ENCODE measurements at regions not wholly inside any gene's neighbourhood (a gene's known extent, or its start where the extent isn't known, plus 50 kb on each side); places are given as distances from the start of the nearest gene placed in this dataset.
"Not testable (repeated sequence)": the region's sequence is repeated elsewhere in the genome, so short reads cannot be mapped to it uniquely, and the experiment has no call there.

- no peak for DNase-seq
These were observed 164.4 kb upstream of the ITGA1 start for GRCh38 chr5:52623291-52623690.

DNA sequence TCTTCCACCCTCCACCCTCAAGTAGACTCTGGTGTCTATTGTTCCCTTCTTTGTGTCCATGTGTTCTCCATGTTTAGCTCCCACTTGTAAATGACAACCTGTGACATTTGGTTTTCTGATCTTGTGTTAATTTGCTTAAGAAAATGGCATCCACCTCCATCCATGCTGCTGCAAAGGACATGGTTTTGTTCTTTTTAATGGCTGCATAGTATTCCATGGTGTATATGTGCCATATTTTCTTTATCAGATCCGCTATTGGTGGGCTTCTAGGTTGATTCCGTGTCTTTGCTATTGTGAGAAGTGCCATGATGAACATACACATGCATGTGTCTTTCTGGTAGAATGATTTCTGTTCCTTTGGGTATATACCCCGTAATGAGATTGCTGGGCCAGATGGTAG is 163.4 kb upstream of the ITGA1 start:
- no peak for DNase-seq

DNA sequence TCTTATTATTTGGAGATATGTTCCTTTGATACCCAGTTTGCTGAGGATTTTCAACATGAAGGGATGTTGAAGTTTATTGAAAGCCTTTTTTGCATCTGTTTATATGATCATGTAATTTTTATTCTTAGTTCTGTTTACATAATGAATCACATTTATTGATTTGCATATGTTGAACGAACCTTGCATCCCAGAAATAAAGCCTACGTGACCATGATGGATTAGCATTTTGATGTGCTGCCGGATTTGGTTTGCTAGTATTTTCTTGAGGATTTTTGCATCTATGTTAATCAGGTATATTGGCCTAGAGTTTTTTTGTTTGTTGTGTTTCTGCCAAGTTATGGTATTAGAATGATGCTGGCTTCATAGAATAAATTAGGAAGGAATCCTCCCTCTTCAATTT is 161.4 kb upstream of the ITGA1 start:
- no peak for DNase-seq

GRCh38 chr5:52627740-52628139 is 160.0 kb upstream of the ITGA1 start:
- DNase-seq: no peak

GRCh38 chr5:52632281-52632680 is 155.4 kb upstream of the ITGA1 start:
- no peak for DNase-seq

DNA sequence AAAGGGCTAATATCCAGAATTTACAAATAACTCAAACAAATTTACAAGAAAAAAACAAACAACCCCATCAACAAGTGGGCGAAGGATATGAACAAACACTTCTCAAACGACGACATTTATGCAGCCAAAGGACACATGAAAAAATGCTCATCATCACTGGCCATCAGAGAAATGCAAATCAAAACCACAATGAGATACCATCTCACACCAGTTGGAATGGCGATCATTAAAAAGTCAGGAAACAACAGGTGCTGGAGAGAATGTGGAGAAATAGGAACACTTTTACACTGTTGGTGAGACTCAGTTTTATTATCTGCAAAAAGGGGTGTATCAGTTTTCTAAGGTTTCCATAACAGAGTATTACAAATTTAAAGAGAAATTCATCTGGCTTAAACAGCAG is 153.5 kb upstream of the ITGA1 start:
- DNase-seq: not testable (repeated sequence)

GRCh38 chr5:52638732-52639131 is 149.0 kb upstream of the ITGA1 start:
- DNase-seq: no peak

- no peak for DNase-seq
These were observed 139.0 kb upstream of the ITGA1 start for GRCh38 chr5:52648726-52649125.

- DNase-seq: no peak
These were observed 132.6 kb upstream of the ITGA1 start for GRCh38 chr5:52655163-52655562.

DNA sequence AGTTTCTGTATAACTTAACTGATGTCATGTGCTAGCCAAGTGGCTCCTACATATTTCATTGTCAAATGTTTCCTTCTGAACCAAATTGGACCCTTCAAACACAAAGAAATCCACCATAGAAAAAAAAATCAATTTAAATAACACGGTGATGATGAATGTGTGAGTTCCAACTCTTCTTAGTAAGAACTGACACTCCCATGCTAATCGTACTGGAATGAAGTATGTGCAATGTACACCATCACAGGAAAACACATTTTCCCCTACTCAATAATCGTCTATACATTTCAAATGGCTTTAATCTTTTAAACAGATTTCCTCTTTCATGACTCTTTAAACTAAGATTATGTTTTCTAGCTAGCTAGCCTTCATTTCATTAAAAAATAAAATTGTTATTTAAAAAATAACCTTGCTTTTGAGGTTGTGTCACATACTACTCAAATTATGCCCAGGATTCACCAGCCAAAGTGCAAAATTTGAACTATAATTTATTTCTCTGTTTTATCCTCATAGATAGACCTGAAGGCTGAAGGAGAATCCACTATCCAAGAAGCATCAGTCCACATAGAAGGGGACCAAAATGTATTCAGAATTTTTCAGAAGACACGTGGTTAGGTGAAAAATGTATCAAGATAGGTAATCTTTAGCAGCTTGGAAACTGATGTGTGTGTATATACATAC is 131.0 kb upstream of the ITGA1 start:
- DNase-seq: no peak

DNA sequence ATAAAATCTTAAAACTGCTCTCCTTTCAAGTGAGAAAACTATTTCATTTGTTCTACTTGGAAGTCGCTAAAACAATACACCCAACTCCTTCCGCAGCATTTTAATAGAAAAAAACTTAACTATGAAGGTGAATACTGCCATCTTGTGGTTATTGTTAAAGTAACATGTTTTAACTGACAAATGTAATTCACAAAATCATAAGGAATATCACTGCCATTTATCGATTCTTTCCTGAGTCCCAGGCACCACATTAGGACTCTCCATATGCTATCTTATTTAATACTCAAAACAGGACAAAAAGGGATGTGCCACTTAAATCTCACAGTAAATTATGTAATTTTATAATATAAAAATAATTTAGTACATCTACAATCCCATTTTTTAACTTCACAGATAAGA is 130.5 kb upstream of the ITGA1 start:
- peak; percentile 78 for DNase-seq

- DNase-seq: no peak
These were observed 129.5 kb upstream of the ITGA1 start for GRCh38 chr5:52658246-52658645.

- DNase-seq: no peak
These were observed 127.1 kb upstream of the ITGA1 start for GRCh38 chr5:52660621-52661020.

DNA sequence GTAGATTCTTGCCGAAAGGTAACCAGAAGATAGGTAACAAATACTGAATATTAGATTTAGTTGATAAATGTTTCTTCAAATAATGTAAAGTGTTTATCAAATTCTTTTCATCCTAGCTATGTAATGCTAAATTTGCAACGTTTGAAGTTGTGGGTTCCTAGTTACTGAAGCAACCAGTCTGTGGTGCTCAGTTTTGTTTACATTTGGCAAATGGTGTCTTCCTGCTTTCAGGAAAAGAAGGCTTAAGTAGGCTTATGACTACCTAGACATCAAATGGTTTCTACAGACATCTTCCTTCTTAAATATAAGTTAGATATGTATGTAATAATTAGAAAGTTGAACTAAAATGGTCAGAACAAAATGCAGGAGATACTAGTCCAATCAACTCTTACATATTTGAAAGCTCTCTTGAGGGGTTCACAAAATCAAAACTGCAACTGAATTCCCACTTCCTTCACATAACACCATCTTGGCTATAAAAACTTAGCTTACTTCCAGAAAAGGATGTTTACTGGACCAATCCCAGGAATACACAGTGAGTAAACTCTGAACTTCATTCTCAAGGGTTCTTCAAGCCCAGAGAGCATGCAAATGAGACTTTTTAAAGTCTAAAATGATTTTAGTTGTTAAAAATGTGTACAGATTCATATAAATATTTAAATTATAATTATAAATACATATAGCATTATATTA is 125.7 kb upstream of the ITGA1 start:
- DNase-seq: peak; percentile 28

GRCh38 chr5:52665559-52665958 is 122.2 kb upstream of the ITGA1 start:
- no peak for DNase-seq

DNA sequence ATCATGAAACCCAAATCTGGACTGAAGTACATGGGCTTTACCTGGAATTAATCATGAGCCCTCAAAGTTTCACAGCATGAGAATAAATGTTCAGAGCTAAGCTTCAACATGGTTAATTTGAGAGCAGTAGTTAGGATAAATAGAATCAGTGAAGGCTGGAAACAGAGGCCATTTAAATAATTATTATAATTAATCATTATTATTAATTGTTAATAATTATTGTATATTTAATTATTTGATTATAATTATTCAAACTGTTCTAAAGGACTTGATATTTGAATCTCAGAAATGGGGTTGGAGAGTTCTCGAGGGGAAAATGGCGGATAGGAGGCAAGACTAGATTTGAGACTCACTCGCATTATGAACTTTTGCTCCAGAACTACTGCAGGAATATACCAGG is 119.6 kb upstream of the ITGA1 start:
- DNase-seq: no peak

GRCh38 chr5:52668544-52669185 is 119.1 kb upstream of the ITGA1 start:
- no peak for DNase-seq

- no peak for DNase-seq
These were observed 115.3 kb upstream of the ITGA1 start for GRCh38 chr5:52672459-52672858.

DNA sequence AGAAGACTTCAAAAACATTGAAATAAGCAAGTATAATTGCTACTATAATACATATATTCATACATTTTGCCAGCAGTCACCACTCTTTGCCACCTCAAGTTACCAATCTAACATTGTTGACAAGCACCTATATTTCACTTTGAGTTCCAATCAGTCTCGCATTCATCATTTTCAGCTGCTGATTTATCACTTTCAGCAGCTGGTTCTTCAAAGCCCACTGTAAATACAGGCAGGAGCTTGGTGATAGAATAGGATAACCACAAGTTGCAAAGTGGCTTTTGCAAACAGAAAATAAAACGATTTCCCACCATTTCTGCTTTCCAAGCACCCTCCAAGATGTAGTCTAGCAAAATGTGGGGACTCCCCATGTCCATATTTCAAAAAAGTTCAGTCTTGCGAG is 114.2 kb upstream of the ITGA1 start:
- DNase-seq: no peak

DNA sequence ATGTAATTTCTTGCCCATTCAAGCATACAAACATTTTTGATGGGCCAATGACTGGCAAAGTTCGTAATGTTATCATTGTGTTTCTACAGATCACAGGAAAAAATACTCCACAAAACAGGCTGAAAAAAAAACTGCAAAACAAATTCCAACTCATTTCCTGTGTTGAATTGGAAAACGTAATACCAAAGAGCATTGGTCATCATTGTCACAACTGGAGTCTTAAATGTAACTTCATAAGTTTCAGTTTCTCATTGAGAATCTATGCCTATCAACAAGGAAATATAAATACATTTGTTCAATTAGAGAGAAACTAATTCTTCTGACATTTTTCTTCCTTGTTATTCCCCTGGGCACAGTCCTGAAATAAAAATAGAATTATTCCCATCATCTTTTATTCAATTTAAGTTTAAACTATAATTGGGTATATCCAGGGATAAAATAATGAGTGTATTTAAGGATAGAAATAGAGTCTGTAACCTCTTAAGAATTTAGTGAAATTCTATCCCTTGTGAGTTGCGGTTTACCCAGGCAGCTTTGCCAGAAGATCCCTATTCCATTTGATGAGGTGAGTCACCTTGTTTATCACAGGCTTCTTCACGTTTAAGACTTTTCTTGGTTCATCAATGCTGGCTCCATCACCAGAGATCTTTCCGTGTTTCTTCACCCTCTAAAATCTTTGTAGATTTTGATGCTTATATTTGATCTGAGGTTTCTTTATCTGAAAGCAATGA is 112.7 kb upstream of the ITGA1 start:
- DNase-seq: no peak

DNA sequence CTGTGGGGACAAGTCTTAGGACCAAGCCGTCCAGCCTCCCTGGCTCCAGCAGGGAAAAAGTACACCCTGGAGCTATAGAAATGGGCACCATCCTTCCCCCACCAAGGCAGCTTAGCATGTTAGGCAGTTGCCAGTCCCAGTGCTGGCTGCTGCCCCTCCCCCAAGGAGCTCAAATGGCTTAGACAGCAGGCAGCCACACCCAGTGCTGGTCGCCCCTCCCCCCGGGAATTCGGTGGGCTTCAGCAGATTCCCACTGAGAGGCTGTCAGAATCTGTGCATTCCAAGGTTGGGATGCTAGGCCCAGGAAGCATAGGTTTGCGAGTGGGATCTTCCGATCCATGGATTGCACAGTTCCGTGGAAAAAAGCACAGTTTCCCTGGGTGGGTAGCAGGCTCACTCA is 105.2 kb upstream of the ITGA1 start:
- no peak for DNase-seq

DNA sequence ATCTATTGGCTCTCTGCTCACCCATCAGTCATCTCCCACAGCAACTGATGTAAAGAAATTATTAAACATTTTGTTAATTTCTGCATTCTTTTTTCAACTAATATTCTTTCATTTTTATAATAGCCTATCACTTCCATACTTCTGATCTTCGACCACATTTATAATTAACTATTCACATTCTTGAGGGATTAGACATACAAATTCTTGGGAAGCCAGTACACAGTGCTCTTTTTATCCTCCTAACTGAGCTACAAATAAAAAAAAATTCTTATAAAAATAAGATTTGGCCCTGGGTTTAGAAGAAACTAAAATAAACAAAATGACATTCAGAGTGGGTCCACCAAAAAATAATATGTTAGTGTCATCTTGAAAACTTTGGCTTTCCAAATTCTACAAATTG is 103.7 kb upstream of the ITGA1 start:
- DNase-seq: no peak

DNA sequence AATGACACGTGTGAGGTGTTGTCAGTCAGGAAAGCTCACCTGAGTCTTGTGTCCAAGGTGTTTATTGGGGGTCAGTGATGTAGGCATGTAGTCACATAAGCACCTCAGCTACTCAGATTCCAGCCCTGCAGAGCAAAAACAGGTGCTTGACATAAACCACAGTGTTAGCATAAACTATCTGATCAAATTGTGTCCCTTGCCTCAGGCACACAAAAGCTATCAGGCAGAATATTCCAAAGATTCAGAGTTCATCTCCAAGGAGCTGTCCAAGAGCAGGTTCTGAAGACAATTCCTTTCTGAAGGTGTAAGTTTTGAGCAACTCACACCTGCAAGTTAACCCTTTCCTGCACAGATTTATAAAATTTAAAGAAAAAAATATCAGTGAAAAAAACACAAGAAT is 102.2 kb upstream of the ITGA1 start:
- no peak for DNase-seq

DNA sequence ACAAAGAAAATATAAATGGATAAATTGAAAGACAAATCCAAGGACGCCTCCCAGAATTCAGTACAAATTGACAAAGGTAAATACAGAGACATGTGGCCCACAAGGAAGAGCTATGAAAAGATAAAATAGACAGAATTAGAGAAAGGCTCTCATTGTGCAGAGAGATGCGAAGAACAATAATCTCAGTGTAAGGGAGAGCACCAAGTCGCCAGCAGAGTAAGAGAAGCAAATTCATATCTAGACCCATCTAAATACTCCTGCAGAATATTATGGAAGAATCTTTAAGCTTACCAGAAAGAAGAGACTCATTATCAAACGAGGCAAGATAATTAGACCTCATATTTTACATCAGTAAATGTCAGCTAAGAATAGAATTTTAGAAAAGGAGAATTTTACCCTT is 101.7 kb upstream of the ITGA1 start:
- no peak for DNase-seq

All from DMS53 (cell line).